Hematopoietic multipotent progenitor cell treated with erythropoietin and hydrocortisone succinate and interleukin-3 and kit ligand, for 4 days (in vitro differentiated cells): ENCODE measurements at regions not wholly inside any gene's neighbourhood (a gene's known extent, or its start where the extent isn't known, plus 50 kb on each side); places are given as distances from the start of the nearest gene placed in this dataset.
"Not testable (repeated sequence)": the region's sequence is repeated elsewhere in the genome, so short reads cannot be mapped to it uniquely, and the experiment has no call there.

ENCODE experiments used
- DNase-seq: peaks from one replicate; pipeline ENCODE4 v3.0.0-alpha.2; 2015

DNA sequence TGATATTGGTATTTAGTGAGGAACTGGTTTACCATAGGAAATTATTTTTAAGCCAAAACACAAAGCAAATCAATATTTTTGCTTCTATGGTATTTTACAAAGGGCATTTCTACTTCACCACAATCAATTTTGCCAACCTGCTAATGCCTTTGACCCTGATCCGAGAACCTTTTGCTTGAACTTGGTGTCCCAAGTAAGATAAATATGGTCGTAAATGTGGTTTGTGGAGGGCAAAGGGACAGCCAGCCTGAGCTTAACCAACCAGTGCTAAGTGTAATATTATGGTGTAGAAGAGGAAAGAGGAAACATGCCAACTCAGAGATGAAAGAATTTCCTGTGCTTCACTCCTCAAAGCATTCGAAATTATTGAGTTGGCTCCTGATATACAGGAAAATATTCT, 148.4 kb downstream of the C3orf38 start:
- no peak for DNase-seq

DNA sequence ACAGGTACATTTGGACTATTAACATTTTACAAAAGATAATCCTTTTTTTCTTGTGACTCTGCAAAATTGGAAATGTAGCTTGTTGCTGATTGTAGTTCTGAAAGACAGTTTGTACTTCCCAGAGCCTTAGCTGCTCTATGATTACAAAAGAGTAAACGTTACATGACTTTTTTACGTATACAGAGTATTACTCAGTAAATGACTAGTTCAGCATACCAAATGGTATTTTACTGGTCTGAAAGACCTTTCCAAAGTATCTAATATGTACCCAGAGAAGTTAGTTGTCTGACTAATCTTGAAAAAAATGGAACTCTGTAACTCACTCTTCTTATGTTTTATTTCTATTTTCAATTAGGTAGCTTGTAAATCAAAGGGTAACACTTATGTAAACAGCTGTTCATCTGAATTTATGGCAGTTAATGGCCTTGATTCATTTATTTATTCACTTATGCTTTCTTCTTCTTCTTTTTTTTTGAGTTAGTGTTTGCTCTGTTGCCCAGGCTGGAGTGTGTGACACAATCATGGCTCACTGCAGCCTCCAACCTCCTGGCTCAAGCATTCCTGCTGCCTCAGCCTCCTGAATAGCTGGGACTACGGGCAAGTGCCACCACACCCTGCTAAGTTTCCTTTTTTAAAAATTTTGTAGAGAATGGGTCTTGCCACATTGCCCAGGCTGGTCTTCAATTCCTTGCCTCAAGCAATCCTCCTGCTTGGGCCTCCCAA, 151.7 kb downstream of the C3orf38 start:
- no peak for DNase-seq

DNA sequence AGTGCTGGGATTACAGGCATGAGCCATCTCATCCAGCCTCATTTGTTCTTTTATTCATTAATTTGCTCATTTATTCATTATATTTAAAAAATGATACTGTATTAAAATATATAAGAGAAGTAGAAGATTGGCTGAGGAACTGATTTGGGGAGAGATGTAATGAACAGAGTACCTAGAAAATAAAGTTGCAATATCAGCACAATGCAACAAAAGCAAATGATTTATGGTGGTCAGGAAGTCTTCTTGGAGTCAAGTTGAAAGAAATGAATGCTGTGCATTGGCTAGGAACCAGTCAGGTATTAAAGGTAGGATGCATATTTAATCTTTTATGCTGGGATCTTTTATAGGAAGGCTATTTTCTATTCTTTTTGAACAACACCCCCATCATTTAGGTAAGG, 152.2 kb downstream of the C3orf38 start:
- DNase-seq, result no peak

DNA sequence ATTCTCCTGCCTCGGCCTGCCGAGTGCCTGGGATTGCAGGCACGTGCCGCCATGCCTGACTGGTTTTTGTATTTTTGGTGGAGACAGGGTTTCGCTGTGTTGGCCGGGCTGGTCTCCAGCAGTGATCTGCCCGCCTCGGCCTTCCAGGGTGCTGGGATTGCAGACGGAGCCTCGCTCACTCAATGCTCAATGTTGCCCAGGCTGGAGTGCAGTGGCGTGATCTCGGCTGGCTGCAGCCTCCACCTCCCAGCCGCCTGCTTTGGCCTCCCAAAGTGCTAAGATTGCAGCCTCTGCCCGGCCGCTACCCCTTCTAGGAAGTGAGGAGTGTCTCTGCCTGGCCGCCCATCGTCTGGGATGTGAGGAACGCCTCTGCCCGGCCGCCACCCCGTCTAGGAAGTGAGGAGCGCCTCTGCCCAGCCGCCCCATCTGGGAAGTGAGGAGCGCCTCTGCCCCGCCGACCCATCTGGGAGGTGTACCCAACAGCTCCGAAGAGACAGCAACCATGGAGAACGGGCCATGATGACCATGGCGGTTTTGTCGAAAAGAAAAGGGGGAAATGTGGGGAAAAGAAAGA, 153.7 kb downstream of the C3orf38 start:
- DNase-seq, result not testable (repeated sequence)

DNA sequence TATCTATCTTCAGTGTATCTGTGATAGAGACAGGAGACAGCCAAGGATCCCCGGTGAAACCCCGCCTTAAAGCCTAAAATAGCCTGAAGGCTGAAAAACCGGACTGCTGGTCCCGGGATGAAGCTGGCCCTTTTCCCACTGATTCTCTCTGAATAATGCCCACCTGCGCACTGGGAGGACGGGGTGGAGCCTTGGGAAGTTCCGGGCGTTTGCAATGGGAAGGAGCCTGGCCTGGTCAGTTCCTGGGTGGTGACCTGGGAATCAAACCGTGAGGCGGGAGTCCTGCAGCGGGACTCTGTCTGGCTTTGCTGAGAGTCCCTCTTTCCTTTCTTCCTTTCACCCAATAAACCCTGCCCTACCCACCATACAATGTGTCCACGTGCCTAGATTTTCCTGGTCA, 157.9 kb downstream of the C3orf38 start:
- no peak for DNase-seq

DNA sequence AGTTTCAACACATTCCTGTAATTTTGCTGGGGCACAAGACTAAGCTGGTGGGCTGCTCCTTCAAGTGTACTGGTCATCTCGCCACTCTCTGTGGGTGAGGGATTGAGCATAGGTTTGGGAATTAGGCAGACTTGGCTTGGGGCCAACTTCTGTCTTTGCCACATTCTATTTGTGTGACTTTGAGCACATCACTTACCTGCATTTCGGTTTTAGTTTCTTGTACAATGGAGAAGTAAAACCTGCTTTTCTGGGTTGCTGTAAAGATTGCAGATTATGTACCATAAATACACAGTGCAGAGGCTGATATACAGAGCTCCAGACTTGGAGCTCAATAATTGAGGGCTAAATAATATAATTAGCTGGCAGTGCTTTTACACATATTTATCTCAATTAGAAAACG, 162.1 kb downstream of the C3orf38 start:
- no peak for DNase-seq

DNA sequence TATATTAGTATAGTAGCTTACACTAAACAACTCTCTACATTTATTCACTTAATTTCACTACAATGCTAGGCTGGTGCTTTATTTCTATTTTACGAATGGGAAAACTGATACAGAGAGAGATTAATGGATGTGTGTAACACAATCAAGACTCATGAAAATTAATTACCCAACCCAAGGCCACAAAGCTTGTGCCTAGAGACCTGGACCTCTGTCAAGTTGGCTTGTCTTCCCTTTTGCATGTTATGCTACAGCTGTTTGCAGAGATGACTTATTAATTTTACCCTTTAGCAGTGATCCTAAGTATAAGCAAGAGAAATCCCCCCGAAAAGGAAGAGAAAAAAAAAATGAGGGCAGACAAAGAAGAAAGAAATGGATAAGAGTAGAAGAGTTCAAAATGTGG, 162.5 kb downstream of the C3orf38 start:
- DNase-seq, result no peak

DNA sequence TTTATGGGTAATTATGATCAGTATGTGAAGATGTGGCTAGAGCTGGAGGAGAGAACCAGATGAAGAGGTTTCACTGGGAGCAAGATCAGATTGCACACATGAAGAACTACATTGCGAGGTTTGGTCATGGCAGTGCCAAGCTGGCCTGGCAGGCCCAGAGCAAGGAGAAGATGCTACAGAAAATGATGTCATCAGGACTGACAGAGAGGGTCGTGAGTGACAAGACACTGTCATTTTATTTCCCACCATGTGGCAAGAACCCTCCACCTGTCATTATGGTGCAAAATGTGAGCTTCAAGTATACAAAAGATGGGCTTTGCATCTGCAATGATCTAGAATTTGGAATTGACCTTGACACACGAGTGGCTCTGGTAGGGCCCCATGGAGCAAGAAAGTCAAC, 168.3 kb downstream of the C3orf38 start:
- DNase-seq, result no peak

DNA sequence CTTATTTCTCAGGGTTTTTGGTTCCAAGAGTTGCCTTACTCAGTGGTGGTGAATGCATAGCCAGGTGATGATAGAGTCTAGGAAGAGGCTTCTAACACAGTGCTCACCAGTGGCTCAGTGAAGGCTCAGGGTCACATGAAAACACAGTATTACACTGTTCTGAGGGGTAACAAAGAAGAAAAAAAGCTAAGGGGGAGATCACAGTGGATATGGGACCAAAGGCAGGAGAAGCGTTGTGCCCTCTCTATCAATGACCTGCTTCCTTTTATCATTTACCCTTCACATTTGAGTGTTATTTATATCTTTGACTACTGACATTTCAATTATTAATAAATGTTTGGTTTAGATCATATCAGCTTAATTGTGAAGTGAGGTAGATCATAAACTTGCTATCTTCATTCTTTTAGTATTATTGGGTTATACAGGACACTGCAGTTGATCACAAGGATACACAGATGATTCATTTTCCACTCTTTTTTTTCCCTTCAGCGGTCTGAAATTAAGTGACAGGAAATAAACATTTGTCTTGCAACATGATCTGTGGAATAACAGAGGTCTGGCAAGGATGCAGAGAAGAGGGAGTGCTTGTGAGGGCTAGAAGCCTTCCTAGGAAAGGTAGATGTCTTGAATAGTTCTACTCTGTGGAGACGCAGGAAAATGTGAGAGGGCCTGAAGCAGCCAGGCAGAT, 171.7 kb downstream of the C3orf38 start:
- DNase-seq, result no peak

DNA sequence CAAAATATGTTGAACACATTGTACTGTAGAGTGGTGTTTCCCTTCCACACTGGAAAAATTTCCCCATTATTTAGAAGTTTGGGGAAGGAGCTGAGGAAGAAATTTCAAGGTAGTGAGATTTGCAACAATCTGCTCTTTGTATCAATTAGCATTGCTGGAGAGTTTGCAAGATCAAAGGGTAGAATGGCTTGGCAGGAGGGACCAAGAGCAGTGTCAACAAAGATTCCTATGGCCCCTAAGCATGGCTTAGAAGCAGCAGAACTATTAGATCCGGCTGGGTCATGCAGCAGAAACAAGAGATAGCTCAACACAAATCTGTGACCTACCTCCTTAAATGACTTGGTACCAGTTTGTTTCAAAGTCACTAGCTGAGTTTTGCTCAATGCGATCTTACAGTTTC, 175.0 kb downstream of the C3orf38 start:
- no peak for DNase-seq

DNA sequence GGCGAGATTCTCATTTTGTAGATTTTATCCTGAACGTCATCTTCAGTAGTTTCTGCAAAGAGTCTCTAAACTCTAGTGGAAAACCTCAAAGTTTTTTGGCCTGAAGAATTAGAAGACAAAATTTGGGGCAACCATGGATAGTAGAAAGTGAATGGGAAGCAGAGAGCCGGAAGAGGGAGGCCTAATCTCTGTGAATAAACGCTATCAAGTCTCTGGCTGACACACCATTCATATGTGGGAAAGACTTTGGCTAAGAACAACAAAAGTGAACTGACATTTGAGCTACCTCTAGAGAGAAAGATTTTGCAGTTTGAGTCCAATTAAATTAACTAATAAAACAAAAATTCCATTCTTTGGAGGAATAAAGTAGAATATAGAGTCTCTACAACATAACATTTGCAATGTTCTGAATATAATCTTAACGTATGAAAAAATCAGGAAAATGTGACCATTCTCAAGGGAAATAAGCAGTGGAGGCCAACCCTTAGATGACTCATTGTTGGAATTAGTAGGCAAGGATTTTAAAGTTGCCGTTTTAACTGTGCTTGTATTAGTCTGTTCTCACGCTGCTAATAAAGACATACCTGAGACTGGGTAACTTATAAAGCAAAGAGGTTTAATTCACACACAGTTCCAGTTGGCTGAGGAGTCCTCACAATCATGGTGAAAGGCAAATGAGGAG, 184.6 kb downstream of the C3orf38 start:
- no peak for DNase-seq

DNA sequence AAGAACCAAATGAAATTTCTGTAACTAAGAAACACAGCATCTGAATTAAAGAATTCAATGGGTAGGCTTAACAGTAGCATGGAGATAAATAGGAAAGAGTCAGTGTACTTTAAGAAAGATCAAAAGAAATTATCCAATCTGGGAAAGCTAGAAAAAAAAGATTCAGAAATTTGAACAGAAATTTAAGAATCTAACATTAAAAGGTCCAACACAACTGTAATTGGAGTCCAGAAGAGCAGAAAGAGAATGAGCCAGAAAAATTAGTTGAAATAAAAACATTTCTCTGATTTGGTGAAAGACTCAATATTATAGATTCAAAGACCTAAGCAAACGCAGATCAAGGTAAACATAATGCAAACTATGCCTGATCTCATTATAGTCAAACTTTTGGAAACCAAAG, 187.1 kb downstream of the C3orf38 start:
- DNase-seq, result no peak

DNA sequence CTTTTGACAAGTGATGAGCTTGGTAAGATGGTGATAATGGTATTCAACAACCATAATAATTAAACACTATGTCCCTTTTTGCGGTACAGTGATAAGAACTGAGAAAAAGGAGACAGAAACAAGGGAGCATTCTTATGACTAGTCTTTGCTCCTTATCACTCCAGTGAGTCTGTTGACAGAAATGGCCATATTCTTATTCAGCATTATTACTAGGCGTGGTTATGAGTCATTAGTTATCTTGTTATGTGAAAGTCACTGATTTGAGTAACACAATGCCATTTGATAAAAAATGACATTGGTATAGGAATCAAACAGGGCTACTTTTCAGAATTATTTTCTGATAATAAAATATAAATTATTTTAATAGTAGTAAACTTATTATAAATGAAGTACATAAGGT, 193.5 kb downstream of the C3orf38 start:
- DNase-seq, result peak; percentile 13

DNA sequence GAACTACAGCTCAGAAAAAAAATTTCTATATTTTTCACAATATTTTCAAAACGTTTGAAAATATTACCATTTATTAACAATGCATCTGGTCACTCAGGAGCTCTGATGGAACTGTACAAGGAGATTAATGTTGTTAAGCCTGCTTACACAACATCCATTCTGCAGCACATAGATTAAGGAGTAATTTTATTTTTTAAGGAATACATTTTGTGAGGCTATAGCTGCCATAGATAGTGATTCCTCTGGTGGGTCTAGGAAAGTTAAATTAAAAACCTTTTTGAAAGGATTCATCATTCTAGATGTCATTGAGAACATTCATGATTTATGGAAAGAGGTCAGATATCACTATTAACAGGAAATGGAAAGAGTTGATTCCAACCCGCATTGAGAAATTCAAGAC, 196.9 kb downstream of the C3orf38 start:
- no peak for DNase-seq

DNA sequence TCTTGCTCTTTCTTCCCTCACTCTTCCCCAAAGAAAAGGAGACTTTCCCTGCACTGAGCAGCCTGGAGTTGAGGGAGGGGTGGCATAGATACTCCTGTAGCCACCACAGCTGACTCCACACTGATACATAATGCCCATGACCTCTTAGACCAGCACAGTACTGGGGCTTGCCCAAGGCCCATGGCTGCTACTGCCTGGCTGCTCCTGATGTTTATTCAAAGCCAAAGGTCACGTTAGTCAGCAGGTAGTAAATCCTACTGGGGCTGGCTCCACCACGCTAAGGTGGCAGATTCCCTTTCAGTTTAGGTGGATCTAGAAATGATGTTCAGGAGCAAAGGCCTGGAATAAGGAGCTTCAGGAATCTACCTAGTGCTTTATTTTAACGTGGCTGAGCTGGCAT, 212.7 kb downstream of the C3orf38 start:
- DNase-seq, result no peak

DNA sequence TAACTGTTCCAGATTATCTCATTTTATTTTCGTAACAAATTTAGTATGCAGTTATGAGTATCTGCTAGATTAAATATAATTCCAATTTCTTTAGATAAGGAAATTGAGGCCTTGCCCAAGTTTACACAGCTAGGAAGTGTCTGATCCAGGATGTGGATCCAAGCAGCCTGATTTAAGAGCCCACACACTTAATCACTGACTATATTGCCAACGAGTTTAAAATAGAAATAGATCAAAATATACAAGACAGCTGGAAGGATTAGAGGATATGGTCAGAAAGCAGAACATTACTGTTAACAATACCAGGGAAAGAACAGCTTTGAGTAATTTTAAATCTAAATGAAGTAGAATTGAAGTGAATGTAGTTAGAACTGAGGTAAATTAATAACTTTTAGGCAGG, 215.2 kb downstream of the C3orf38 start:
- no peak for DNase-seq

DNA sequence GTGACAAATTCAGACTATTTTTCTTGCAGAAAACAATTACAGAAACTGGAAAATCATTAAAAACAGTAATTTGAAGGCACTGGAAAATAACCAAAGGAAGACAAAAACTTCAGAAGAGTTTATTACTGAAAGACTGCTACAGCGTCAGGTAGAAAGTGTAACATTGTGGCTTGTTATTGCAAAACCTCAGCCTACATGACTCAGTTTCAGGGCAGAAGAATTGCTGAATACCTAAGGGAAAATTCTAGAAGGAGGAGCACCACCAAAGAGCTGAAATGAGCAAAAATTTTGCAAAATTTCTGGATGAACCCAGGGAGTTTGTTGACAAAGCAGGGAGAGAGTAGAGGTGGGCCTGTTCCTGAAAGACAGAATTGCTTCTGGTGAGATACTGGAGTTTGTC, 219.6 kb downstream of the C3orf38 start:
- no peak for DNase-seq

DNA sequence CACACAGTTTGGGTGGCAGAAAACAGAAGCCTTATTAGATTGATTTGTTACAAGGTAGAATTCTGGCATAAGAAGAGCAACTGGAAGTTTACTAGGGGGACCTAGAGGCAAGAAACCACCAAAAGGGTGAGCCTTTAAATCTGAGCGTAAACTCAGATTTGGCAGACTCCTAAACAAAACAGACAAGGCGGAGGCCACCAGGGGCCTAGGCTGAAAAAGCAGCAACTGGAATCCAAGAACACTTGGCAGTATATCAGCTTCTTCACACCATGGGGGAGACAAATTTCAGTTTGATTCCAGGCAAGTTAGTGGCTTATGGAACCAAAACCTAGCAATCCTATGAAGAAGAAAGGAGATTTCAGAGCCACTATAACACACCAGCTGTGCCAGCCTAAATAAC, 220.0 kb downstream of the C3orf38 start:
- no peak for DNase-seq

DNA sequence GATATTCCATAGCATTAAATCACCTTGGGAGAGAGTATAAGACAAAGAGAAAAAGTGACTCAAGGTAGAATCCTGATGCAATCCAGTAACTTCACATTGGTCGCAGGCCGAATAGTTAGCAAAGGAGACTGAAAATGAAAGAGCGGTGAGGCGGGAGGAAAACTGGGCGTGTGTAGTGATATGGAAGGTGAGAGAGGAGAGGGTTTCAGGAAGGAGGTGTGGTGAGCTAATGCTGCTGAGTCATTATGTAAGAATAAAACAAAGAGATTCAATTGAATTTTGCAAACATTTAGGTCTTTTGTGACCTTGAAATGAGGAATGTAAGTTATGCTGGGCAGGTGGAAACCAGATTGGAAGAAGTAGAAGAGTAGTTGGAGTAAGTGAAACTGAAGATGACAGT, 235.3 kb downstream of the C3orf38 start:
- no peak for DNase-seq

DNA sequence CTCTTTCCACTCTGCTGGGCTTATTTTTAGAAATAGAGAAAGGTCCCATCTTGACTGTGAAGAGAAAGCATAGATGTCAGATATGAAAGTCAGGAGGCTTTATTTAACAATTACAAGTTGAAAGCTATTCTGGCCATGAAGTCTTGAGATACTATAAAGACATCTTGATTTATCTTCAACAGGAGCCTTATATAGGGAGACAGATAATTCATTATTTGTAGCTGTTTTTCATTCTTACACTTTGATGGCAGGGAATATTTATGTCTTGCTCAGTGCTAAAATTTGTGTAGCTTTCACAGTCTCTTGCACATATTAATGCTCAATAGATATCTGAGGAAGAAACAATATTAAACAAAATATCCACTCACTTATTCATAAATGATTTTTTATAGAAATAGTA, 248.8 kb downstream of the C3orf38 start:
- DNase-seq, result no peak

DNA sequence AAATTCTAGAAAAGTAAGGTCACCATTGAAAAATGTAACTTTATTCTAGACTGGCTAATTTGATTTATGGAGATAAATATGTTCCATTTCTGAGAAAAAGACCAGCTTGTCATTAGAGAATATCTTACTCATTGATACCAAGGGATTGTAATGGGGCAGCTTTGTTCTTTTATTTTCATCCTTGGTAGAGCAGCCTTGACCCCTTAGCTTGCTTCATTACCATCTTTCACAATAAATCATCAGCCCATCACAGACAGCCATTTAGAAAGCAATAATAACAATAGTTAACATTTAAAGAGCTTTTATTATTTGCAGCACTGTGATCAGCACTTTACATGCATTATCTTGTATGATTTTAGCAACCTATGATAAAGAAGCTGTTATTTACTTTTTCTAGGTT, 253.6 kb downstream of the C3orf38 start:
- no peak for DNase-seq

DNA sequence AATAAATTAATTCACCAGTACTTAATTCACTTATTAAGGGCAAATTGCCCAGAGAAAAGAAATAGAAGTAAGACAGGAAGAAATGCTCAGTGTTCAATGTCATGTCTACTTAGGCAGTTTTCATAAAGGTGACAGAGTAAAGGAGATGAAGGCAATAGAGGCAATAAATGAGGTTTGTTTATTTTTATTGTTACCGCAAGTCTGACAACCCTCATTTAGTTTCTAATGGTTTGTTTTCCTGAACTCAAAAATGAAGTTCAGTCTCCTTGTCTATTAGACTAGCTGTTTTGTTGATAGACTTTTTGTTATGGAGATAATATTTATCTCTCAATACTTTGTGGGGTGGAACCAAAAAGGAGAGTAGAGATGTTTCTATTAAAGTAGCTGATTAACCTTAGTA, 258.3 kb downstream of the C3orf38 start:
- DNase-seq, result no peak

DNA sequence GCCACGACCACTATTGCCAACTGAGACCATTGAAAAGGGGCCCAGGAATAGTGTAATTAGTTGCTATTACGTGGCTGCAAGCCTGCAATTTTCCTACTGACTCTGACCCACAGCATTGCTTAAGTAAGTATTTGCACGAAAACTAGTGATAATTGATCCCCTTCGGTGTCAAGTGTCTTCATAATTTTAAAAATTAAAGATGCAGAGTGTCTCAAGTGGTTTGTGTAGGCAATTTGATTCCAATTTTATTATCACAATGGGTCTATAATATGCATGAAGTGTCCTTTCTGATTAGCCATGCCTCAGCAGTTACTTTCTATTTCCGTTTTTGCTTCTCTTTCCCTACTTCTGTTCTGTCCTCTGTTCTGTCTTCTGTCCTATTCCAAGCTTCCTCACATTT, 259.2 kb downstream of the C3orf38 start:
- no peak for DNase-seq

DNA sequence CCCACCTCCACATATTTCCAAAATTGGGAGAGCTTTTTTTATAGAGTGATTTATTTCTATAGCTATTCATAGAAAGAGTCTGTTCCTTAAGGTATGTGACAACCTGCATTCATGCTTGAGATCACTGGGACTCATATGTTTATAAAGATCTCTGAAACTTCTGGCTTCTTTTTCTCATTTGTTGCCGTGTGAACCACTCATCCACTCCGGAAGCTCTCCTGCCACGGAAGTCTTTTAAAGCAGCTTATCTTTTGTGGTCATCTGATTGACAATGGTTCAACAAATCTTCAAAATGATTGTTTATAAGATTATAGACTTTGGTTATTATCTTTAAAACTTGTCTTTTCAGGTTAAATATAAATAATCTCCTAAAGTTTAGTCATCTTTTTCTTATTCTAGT, 260.5 kb downstream of the C3orf38 start:
- peak; percentile 31 for DNase-seq
